Stimulated activated CD4-positive, alpha-beta T cell treated with anti-CD3 and anti-CD28 coated beads, Interleukin-1b, Interleukin-23, amount 100 ng/mL, for 4 hours (primary cell): ENCODE measurements at regions not wholly inside any gene's neighbourhood (a gene's known extent, or its start where the extent isn't known, plus 50 kb on each side); places are given as distances from the start of the nearest gene placed in this dataset.

ENCODE experiments used
- DNase-seq, 2 donors: peaks; one replicate each; pipeline ENCODE4 v3.0.0-alpha.2; 2020; ENCODE audit warnings: low read depth in 2 of 2

DNA sequence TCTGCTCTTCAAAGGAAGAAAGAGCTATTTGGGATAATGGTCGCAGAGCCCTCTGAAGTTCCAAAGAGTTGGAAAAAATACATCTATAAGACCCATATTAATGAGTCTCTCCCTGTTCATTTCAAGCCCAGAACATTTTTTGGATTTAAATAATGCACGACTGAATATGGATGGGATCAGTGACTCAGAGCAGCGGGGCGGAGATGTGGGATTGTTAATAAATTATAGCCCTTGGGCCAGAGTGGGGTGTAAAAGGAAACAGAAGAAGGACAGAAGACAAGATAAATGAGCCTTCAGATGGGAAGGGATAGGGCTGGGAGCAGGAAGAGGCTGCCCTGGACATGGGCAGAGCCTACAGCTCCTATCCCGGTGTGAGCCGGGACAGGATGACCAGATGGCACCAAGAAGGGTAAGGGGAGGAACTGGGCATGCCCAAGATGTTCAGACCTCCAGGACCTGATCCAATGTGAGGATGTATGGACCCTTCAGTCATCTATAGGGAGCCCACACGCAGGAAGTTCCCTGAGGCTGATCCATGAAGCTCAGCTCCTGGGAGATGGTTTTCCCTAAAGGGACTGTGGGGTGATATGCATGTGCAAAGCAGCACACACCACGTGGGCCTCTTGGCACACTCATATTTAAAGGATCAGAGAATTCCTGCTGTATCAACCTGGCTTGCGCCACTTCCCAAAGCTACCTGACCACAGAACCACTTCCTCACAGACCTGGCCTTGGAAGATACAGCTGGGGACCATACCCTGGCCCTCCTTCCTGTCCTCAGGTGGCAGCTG lies 96.1 kb upstream of the PLXNA4 start:
- DNase-seq: no peak

DNA sequence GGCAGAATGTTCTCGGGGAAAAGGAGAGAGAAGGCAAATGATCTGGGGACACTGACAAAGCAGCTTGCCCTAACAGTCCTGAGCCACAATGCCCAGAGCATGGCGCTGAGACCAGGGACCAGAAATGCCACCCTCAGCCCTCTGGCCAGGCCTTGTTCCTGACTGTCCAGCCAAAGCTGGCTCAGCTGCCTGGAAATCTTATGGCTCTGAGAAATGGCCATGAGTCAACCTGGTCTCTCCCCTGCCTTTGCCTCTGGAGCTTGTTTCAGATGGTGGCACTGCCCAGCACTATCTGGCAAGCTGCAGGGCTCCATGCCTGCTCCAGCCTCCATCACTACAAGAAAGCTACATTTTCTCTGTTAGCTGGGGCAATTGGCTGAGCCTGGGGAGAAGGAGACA lies 90.5 kb upstream of the PLXNA4 start:
- no peak for DNase-seq

DNA sequence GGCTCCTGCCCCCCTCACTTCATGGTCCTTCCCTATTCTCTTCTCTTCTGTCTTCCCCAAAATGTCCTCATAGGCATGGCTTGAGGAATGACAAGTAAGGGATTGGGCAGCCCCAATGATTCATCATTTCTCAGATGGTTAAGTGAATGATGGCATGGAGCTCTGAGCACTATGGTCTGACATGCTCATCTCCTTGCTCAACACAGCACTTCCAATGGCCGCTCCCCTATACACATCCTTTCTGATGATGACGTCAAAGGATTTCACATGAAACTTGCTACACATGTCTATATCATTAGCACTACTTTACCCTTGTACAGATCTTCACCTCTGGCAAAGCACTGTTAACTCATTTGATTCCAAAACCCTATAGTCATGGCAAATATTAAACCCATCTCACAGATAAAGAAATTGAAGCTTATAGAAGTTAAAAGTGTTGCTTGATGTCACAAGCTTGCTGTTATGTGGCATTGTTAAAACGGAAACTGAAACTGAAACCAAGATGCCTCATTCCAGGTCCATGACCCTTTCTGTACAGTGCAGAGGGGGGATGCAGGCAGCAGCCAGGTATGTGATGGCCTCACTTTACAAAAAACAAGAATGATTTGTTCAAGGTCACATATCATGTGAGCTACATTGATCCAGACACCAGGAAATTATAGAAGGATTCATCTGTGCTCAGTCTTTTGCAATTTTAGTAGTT lies 90.0 kb upstream of the PLXNA4 start:
- no peak for DNase-seq

DNA sequence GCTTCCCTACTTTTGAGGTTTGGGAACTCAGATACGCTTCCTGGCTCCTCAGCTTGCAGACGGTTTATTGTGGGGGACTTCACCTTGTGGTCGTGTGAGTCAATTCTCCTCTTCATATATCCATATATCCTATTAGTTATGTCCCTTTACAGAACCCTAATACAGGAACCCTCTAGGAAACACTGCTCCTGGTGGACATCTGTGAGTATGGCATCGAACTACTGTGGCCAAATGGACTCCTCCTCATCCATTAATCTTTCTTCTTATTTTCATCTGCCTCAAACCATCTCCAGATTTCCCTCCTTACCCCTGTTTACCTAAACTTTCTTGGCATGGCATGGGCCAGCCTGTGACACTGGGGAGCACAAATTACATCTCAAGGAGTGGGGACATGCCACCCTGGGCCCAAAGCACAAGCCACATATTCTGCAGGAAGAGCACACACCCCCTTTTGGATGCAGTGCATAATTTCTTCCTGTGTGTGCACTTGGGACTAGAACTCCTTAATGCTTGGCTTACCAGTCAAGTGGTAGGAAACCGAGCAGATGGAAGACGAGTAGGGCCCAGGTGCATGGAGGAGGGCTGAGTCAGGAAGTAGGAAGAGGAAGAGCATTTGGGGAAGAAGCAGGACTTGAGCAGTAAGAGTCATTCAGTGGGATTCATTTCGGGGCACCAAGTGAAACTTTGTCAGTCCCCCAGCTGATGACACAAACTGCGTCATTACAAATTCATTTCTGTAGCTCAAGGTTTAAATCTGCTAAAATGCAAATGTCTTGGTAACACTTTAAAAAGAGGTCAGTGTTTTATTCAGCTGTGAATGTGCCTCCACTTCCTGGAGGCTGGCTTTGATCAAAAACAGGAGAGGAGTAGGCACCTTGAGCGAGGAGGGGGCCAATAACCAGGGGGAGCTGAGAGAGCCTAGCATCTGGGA lies 80.8 kb upstream of the PLXNA4 start:
- no peak for DNase-seq

GRCh38 chr7:132656341-132656740 lies 80.1 kb upstream of the PLXNA4 start:
- DNase-seq: no peak

GRCh38 chr7:132655131-132655727 lies 79.0 kb upstream of the PLXNA4 start:
- peak in 1 of 2 donors; percentile 9 for DNase-seq

- DNase-seq: no peak
Observed at GRCh38 chr7:132654150-132654549, 77.9 kb upstream of the PLXNA4 start.

GRCh38 chr7:132653366-132653930 lies 77.2 kb upstream of the PLXNA4 start:
- no peak for DNase-seq

DNA sequence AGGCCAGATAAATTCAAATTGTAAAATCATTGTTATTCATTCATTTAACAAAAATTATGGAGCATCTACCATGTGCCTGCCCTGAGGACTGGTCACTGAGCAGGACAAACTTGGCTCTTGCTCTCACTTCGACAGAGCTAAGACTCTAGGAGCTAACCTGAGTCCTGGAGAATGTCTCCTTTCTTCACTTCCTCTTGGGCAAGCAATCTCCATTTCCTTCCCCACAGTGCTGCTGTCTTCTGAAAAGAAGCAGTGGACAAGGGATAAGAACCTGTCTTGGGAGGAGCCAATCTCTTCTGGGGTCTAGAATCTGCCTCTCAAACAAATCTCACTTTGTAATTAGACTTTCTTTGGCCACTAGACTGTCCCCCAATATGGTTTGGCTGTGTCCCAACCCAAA lies 76.2 kb upstream of the PLXNA4 start:
- DNase-seq: no peak

DNA sequence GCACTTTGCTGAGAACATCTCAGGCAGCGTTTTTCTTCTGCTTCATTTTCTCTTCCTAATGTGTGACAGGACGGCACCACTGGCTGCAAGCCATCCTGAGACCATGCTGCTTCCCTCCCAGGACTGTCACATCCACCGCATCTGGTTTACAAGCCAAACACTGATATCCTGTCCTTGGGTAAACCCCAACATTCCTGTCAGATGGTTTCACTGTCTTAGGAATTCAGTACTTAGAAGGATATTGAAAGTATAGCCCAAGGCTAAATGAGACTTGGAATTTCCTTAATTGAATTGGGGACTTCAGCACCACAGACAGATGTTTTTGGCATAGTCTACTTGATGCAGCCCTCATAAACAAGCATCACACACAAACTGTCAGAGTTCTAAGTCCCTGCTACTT lies 74.2 kb upstream of the PLXNA4 start:
- DNase-seq: no peak

DNA sequence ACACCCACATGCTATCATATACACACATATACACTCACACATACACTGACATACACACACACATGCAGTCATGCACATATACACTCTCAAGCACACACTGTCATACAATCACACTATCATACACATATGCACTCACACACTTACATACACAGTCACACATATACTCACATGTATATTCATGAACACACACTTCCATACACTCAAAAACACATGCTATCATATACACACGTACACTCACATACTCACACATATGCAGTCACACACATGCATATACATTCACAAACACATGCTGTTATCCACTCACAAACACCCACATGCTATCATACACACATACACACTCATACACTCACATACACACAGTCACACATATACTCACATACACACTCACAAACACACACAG lies 71.0 kb upstream of the PLXNA4 start:
- DNase-seq: no peak

- no peak for DNase-seq
Observed at GRCh38 chr7:132646052-132646451, 69.8 kb upstream of the PLXNA4 start.

DNA sequence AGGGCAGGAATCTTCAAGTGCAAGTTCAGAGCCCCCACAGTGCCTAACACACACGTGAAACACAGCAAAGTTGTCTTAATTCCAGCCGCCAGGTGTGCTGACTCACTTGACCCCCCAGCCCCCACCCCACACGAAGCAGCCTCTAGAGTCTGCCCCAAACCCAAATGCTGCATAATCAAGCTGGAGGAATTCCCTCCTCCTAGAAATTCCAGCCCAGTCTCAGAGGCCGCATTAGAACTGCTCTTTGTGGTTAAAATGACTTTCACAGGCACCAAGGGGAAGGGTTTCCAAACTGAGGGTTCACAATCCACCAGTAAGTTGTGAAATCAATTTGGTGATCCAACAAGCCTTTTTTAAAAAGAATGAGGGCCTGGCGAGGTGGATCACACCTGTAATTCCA lies 67.0 kb upstream of the PLXNA4 start:
- no peak for DNase-seq

GRCh38 chr7:132641238-132641637 lies 65.0 kb upstream of the PLXNA4 start:
- DNase-seq: no peak

DNA sequence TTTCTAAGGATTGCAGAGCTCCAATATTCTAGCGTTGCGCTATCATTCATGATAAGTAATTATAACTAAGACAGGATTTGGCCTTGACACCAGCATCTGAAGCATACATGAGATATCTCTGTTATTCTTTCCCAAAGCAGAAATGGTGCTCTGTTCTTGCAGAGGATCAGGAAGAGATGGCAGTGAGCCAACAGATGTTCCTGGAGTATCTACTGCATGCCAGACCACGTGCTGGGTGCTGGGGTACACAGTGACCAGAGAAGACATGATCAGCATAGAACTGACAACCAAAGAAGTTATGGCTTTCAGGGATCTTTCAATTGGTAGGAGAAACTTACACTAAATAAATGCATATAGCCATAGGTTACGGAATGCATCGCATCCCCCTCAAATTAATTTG lies 63.7 kb upstream of the PLXNA4 start:
- no peak for DNase-seq

DNA sequence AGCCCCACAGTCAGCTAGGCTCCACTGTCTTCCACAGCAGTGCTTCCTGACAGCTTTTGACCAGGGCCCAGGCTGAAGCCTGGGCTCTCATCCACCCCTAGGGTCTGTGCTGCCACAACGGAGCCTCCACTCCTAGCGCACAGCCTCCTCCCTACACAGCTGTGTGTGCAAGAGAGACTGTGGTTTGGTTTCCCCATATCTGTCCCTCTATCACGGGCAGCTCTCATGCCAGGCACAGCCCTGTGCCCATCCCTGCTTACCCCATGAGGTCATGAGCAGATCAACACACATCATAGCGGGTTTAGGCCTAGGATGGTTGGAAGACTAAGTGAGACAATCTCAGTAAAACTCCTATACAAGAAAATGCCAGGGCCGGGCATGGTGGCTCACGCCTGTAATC lies 61.7 kb upstream of the PLXNA4 start:
- no peak for DNase-seq

DNA sequence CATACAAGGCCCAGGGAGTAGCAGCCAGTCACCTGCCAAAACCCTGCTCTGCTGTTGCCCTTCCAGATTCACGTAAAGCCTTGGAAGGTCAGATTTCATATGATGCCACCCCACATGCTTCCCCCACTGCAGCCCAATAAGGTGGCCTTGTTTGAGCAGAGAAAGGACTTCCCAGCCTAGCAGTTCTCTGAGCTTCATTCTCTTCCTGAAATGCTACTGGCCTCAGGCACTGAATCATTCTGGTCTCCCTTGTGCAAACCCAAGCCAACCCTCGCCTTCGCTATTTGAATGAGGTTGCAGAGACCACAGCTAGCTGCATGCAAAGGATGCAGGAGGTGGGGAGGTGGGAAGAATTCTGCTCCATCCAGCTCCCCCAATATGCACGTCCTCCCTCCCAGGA lies 60.3 kb upstream of the PLXNA4 start:
- no peak for DNase-seq

DNA sequence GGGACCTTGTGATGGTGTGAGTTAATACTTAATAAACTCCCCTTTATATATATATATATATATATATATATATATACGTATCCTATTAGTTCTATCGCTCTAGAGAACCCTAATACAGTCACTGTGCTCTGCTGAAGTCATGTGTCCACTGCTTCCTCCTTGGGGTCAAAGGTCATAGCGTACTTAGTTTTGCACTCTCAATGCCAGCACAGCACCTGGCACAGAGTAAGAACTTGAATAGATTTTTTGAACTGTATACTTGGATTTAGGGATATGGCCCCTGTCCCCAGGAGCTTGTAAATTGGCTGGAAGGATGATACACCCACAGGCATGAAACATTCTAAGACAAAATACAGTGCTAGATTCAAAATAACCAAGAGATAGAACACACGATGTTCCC lies 58.9 kb upstream of the PLXNA4 start:
- DNase-seq: no peak

GRCh38 chr7:132630834-132631233 lies 54.6 kb upstream of the PLXNA4 start:
- no peak for DNase-seq
